HUES6 (cell line): ENCODE measurements at regions not wholly inside any gene's neighbourhood (a gene's known extent, or its start where the extent isn't known, plus 50 kb on each side); places are given as distances from the start of the nearest gene placed in this dataset.

Source experiments
- H3K27ac ChIP-seq: 2 replicates; pipeline ENCODE4 v1.7.0; 2013; ENCODE audit warnings: low read depth, mild to moderate bottlenecking, low read length, inconsistent platforms
- H3K27me3 ChIP-seq: 2 replicates; pipeline ENCODE4 v1.6.1; 2013; ENCODE audit warnings: low read length; ENCODE audit not compliant: control insufficient read depth, insufficient read depth
- H3K36me3 ChIP-seq: 2 replicates; pipeline ENCODE4 v1.6.1; 2013; ENCODE audit warnings: low read length; ENCODE audit not compliant: control insufficient read depth, insufficient read depth
- H3K4me1 ChIP-seq: 2 replicates; pipeline ENCODE4 v1.6.1; 2013; ENCODE audit warnings: low read length; ENCODE audit not compliant: control insufficient read depth, insufficient read depth
- H3K4me3 ChIP-seq: 2 replicates; pipeline ENCODE4 v1.5.1; 2013; ENCODE audit warnings: low read depth, low read length
- H3K9ac ChIP-seq: one replicate; pipeline ENCODE4 v1.6.1; 2013; ENCODE audit warnings: mild to moderate bottlenecking, low read length
- H3K9me3 ChIP-seq: 2 replicates; pipeline ENCODE4 v1.6.1; 2013; ENCODE audit warnings: low read depth, low read length; ENCODE audit not compliant: control insufficient read depth, insufficient read depth

- H3K27ac ChIP-seq, result no peak overlapping the region
- H3K4me3 ChIP-seq, result no peak overlapping the region
- no peaks in the 10 kb centered on the region; the same call in 1 of the 2 replicates for H3K4me1 ChIP-seq
- no peaks in the 10 kb centered on the region for H3K27me3 ChIP-seq
- H3K9ac ChIP-seq, result no peak overlapping the region
- H3K36me3 ChIP-seq, result no peaks in the 10 kb centered on the region
- H3K9me3 ChIP-seq, result no peaks in the 10 kb centered on the region
Observed at GRCh38 chr3:181105646-181106045, 116.1 kb upstream of the DNAJC19 start.

GRCh38 chr3:181103605-181104004 is 114.1 kb upstream of the DNAJC19 start:
- no peaks in the 10 kb centered on the region; the same call in 1 of the 2 replicates for H3K4me1 ChIP-seq
- no peaks in the 10 kb centered on the region for H3K27me3 ChIP-seq
- H3K4me3 ChIP-seq, result no peak overlapping the region
- H3K9ac ChIP-seq, result no peak overlapping the region
- no peaks in the 10 kb centered on the region for H3K36me3 ChIP-seq
- no peaks in the 10 kb centered on the region for H3K9me3 ChIP-seq
- H3K27ac ChIP-seq, result no peak overlapping the region

GRCh38 chr3:181086011-181086410 is 96.5 kb upstream of the DNAJC19 start:
- Histone ChIP-seq H3K9me3 (peaks cover 3% of the 10 kb centered on the region; the same call in 1 of the 2 replicates), H3K9ac (no peak overlapping the region), H3K4me1 (no peaks in the 10 kb centered on the region), H3K4me3 (no peak overlapping the region), H3K27me3 (no peaks in the 10 kb centered on the region), H3K36me3 (no peaks in the 10 kb centered on the region), H3K27ac (no peak overlapping the region)

- Histone ChIP-seq H3K27ac (no peak overlapping the region), H3K9me3 (no peaks in the 10 kb centered on the region), H3K4me3 (no peak overlapping the region), H3K9ac (no peak overlapping the region), H3K27me3 (no peaks in the 10 kb centered on the region), H3K4me1 (no peaks in the 10 kb centered on the region), H3K36me3 (no peaks in the 10 kb centered on the region)
Observed at GRCh38 chr3:181081930-181082329, 92.4 kb upstream of the DNAJC19 start.

GRCh38 chr3:181076558-181076957 is 87.0 kb upstream of the DNAJC19 start:
- Histone ChIP-seq H3K27ac (no peak overlapping the region), H3K4me1 (peaks cover 18% of the 10 kb centered on the region), H3K27me3 (no peaks in the 10 kb centered on the region), H3K4me3 (no peak overlapping the region), H3K36me3 (no peaks in the 10 kb centered on the region), H3K9me3 (no peaks in the 10 kb centered on the region), H3K9ac (no peak overlapping the region)

GRCh38 chr3:181075098-181075497 is 85.6 kb upstream of the DNAJC19 start:
- H3K4me3 ChIP-seq, result no peak overlapping the region
- H3K4me1 ChIP-seq, result peaks cover 18% of the 10 kb centered on the region
- no peaks in the 10 kb centered on the region for H3K27me3 ChIP-seq
- no peaks in the 10 kb centered on the region for H3K9me3 ChIP-seq
- H3K9ac ChIP-seq, result no peak overlapping the region
- H3K27ac ChIP-seq, result no peak overlapping the region
- H3K36me3 ChIP-seq, result no peaks in the 10 kb centered on the region

GRCh38 chr3:181066143-181067087 is 76.9 kb upstream of the DNAJC19 start:
- no peak overlapping the region for H3K4me3 ChIP-seq
- H3K9me3 ChIP-seq, result no peaks in the 10 kb centered on the region
- H3K9ac ChIP-seq, result no peak overlapping the region
- H3K36me3 ChIP-seq, result no peaks in the 10 kb centered on the region
- no peak overlapping the region for H3K27ac ChIP-seq
- peaks cover 4% of the 10 kb centered on the region; the same call in 1 of the 2 replicates for H3K4me1 ChIP-seq
- no peaks in the 10 kb centered on the region for H3K27me3 ChIP-seq

- Histone ChIP-seq H3K27me3 (no peaks in the 10 kb centered on the region), H3K27ac (no peak overlapping the region), H3K4me1 (no peaks in the 10 kb centered on the region), H3K9ac (no peak overlapping the region), H3K36me3 (no peaks in the 10 kb centered on the region), H3K9me3 (no peaks in the 10 kb centered on the region), H3K4me3 (no peak overlapping the region)
Observed at GRCh38 chr3:181056136-181056732, 66.7 kb upstream of the DNAJC19 start.

GRCh38 chr3:181054538-181054937 is 65.0 kb upstream of the DNAJC19 start:
- Histone ChIP-seq H3K9me3 (no peaks in the 10 kb centered on the region), H3K9ac (no peak overlapping the region), H3K4me1 (no peaks in the 10 kb centered on the region), H3K27ac (no peak overlapping the region), H3K27me3 (no peaks in the 10 kb centered on the region), H3K4me3 (no peak overlapping the region), H3K36me3 (no peaks in the 10 kb centered on the region)

- Histone ChIP-seq H3K36me3 (no peaks in the 10 kb centered on the region), H3K9me3 (peaks cover 3% of the 10 kb centered on the region), H3K4me3 (no peak overlapping the region), H3K27me3 (no peaks in the 10 kb centered on the region), H3K4me1 (no peaks in the 10 kb centered on the region), H3K27ac (no peak overlapping the region), H3K9ac (no peak overlapping the region)
Observed at GRCh38 chr3:181052256-181052655, 62.7 kb upstream of the DNAJC19 start.

- no peaks in the 10 kb centered on the region for H3K4me1 ChIP-seq
- H3K27me3 ChIP-seq, result no peaks in the 10 kb centered on the region
- peaks cover 18% of the 10 kb centered on the region for H3K9me3 ChIP-seq
- no peak overlapping the region for H3K9ac ChIP-seq
- no peaks in the 10 kb centered on the region for H3K36me3 ChIP-seq
- H3K27ac ChIP-seq, result no peak overlapping the region
- no peak overlapping the region for H3K4me3 ChIP-seq
Observed at GRCh38 chr3:181050738-181051137, 61.2 kb upstream of the DNAJC19 start.
